Midbrain (tissue), 1 donor: ENCODE measurements at regions not wholly inside any gene's neighbourhood (a gene's known extent, or its start where the extent isn't known, plus 50 kb on each side); places are given as distances from the start of the nearest gene placed in this dataset.
"Not testable (repeated sequence)": the region's sequence is repeated elsewhere in the genome, so short reads cannot be mapped to it uniquely, and the experiment has no call there.

Experiments
- DNase-seq: peaks from one replicate; lab custom pipeline; 2025; lab: John Stamatoyannopoulos, UW

DNA sequence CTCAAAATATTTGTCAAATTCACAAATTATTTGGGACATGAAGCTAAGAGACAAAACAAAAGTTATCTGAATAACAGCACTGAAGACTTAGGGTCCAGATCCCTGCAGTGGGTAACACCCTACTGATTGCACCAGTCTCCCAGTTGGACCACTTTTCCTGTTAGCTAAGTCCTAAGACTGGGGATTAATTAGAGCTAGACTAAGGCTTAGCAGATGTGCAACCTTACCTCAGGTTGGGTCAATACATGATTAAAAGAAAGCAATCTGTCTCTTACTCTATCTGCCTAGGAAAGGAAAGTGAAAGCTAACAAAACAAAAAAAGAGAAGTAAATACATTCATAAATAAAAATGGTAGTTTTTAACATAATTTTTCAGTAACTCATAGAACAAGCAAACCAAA lies 737.2 kb upstream of the CHRM3 start:
- DNase-seq: no peak

DNA sequence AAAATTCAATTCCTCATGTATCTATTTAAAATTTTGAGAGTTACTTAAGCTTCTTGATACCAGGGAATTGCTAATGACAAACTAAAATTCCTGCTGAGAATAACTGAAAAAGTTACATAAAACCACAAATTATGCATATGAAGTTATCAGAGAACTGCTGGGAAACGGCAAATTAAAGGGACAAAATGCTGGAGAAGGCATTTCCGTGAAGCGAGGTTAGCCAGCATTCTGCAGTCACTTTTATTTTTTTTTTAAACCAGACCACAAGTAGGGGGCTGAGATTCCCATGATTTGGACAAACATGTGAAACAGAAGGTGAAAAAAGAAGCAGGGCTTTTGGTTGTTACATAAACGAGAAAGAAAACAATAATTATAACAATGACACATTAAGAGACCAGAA lies 737.6 kb upstream of the CHRM3 start:
- DNase-seq: no peak

DNA sequence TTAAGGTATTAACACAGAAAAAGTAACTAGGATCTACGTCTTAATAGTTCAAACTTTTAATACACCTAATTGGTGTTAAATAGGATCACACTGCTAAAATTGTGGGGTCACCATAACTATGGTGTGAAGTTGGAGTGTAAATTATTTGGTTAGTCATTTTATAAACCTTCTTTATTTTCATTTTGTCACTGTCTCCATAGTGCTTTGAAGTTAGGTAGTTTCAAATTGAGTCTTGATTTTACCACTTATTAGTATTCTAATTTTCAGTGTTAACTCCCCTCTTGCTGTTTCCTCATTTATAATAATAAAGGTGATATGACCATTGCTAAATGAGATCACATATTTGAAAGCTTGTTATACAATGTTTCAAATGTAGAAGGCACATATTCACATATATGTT lies 738.1 kb upstream of the CHRM3 start:
- no peak for DNase-seq

DNA sequence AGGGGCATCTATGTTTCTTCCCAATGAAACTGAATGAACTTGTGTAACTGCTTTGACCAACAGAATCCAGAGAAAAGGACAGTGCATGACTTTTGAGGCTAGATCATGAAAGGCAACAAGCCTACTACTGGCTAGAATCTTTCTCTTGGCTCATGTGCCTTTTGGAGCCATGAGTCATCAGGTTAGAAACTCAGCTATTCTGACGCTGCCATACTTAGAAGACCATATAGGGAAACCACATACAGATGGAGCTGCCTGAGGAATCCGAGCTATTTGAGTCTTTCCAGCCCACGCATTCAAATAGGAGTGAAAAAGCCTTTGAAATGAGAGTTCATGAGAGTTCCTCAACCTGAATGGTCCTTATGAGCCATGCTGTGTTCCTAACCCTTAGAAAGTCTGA lies 738.5 kb upstream of the CHRM3 start:
- DNase-seq: no peak

DNA sequence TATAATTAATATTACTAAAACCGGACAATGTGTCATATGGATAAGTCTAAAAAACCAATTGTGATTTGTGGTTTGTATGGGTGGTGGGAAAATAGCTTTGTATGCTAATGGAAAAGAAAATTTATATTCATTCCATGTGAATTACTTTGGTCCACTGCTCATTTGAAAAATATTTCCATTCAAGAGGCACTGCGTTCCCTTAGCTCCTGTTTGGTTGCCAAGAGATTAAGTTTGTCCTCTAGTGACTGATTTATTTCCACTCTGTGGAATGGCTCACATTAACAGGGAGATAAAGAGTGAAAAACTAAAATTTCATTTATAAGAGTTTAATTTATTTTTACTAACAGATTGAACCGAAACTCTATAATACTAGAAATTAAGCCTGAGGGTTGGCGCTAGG lies 744.1 kb upstream of the CHRM3 start:
- no peak for DNase-seq

DNA sequence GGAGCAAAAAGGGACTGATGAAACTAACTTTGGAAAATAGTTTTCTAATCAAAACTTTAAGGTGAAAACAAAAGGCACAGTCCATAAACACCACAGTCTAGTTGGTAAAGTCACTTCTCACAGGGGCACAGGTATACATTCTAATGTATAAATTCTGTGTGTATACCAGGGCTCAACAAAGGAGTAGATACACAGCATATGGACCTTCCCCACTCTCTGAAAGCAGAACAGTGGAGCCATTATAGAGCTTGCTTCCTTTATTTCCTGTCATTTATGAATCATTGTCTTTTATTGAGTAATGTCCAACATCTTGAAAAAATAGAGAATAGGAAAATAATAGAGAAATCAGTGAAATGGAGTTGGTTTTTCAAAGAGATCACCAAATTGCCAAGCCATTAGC lies 746.5 kb upstream of the CHRM3 start:
- DNase-seq: no peak

DNA sequence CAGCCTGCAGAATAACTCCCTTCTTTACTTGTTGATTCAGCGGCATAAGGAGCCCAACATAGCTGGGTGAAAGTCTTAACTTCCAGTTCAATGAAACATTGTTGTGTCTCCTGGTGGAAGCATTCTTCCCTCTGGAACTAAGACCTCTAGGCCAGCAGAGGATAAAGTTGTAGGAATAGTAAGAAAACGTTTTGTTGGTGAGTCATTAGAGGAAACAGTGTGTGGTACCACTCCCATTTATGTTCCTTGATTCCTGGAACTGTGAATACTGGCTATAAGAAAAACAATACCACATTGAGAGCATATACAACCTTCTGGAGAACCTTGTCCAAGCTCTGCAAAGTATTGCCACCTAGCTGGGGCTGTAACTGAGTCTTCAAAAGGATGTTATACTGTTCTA lies 737.4 kb upstream of the ZP4 start:
- DNase-seq: no peak

DNA sequence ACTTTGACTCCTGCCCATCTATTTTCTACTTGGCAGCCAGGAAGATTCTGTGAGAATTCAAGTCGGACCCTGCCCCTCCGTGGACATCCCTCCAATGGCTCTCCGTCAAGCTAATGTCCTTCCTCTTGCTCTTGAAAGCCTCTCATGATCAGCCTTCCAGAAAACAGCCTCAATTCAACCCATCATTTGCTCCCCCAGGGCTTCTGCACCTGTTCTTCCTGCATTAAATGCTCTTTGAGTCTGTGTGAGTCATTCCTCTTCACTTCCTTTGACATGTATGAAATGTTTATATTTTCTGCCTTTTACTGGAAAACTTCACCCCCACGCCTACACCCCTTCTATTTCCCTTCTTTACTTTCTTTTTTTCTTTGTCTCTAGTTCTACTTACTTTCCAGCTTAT lies 734.1 kb upstream of the ZP4 start:
- DNase-seq: no peak

DNA sequence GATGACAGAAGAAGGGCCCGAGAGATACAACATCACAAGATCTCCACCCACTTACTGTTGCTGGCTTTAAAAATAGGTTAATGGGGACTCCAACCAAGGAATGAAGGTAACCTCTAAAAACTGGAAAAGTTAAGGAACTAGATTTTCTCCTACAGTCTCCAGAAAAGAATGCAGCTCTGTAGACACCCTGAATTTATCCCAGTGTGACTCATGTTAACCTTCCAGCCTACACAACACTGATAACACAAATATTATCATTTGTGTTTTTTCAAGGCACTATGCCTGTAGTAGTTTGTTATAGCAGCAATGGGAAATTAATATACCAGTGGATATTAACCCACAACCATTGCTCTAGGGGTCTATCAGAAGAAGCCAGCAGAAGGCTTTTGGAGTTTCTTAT lies 730.7 kb upstream of the ZP4 start:
- DNase-seq: no peak

DNA sequence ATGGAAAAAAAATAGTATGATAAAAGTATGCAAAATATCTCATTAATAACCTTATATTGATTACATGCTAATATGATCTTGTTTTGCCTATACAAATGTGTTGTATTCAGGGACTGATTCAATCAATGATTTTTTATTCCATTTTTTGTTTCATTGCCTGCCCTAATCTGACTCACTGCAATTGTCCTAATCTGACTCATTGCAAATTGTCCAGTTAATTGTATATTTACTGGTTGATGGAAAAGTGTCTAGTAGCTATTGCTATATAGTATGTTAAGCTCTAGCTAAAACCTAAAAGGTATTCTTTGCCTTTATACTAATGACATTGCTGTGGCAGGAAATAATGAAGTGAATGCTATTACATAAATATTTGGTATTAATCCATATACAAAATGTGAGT lies 728.9 kb upstream of the ZP4 start:
- DNase-seq: no peak

DNA sequence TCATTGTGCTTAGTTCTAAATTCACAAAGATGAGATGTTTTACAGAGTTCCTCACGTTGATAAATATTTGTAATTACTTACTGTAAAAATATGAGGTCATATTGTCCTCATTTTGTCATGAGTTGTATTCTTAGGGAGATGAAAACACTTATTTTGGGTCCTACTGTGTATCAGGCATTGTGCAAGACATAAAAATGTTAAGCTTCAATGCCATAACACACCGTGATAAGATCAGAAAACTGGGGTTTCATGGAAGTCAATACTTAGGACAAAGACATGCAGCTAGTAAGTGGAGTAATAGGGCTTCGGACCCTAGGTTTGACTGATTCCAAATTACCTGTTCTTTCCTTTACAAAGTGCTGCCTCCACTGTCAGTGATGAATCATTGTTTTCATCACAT lies 720.7 kb upstream of the ZP4 start:
- DNase-seq: no peak

DNA sequence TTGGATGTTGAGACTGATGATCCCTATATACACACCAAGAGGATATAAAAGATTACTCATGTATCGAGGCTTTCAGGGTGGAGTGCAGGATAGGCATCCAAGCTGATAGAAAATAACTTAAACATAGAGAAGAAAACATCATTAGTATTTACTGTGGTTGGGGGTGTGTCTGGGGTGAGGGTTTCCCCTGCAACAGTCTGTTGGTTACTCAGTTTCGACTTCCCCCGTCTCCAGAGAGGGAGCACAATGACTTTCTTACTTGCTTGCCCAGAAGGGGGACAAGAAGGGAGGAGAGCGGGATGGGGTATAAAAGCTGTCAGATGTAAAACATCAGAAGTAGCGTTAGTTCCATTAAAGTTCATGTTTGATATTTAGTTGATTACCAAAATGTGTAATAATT lies 717.4 kb upstream of the ZP4 start:
- no peak for DNase-seq

DNA sequence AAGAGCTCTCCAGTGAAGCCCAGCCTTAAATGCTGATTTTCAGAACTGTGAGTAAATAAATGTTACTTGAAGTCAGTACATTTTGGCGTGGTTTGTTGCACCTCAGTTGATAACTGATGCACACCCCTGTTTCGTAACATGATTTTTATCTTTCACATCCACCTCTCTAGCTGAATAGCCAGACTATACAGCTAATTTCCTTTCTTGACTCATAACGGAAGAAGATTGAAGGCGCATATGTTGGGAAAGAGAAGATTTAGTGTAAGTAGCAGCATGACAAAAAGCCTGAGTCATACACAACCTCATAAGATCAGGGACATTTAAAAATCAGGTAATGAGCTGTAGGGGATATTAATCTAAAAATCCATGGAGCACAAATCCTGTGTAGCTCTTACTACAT lies 716.2 kb upstream of the ZP4 start:
- no peak for DNase-seq

DNA sequence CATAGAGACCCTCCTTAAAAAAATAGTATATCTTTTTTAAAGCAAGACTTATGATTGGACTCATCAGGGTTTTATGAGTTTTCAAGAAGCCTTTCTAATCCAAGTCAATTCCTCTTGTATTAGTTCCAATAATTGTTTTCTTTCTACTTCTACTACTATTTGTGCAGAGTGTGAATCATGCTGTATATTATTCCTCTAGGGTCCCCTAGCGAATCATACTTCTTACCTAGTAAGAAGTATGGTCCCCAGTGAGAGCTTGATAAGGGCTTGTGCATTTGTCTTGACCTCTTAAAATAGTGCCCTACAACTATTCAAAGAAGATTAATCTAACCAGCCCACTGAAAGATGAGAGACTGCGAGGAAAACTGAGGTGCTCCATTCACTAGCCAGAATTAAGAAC lies 715.7 kb upstream of the ZP4 start:
- no peak for DNase-seq

DNA sequence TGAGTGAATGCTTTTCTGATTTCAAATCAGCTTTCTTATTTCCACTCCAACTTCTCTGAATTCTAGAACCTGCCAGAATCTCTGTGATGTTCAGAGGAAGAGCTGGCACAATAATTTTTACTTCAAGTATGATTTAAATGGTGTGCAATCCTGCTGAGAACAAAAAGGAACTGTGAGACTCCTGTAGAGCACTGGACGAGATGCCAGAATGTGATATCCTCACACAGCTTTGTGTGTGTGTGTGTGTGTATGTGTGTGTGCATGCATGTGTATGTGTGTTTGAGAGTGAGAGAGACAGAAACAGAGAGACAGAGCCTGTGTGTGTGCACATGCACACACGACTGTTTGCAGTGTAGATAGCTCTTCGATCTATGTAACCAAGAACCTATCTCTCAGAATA lies 713.6 kb upstream of the ZP4 start:
- no peak for DNase-seq

DNA sequence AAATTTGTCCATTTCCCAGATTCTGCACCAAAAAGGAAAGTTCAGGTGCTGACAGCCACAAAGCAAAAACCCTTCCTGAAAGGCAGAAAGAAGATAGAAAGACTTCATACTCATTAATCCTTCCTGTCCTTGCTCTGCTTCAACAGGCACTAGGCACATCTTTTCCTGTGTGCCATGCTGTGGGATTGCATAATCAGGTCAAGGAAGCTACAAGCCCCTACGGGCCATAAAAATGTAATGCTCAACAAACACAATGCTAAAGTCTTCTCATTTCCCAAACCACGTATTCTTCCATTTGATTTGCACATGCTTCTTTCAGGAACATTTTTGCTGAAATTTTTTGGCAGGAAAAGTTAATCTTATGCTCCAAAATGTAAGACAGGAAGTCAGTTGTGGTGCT lies 710.9 kb upstream of the ZP4 start:
- not testable (repeated sequence) for DNase-seq

DNA sequence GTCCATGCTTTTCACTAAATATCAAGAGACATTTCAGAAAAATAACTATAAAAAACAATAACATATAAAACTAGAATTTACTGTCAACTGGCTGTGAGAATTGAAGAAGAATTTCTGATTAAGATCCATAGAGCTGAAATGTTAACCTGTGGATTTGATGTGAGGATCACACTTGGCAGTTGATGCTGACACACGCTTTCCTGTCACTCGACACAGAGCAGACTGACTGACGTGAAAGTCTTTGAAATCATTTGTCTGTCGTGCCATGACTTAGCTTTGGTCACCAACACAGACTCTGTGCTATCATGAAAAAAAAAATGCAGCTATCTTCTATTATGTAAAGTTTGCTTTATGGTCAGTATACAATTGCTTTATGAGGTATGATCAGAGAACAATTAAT lies 706.0 kb upstream of the ZP4 start:
- no peak for DNase-seq

DNA sequence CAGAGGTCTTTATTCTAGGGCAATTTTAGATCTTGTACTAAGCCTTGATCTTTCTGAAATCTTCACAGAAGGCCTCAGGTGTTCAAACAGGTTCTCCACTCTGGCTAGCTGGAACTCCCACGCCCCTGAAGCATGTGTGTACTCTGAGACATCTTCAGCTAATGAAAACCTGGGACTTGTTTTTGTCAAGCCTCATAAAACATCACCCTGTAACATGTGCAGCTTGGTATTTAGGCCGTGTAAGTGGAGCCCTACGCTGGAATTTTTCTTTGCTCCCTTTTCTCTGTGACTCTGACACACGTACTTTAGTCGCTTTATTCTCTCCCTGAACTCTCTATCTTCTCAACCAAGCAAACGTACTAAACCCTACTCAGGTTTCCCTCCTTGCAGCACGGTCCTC lies 701.9 kb upstream of the ZP4 start:
- no peak for DNase-seq

DNA sequence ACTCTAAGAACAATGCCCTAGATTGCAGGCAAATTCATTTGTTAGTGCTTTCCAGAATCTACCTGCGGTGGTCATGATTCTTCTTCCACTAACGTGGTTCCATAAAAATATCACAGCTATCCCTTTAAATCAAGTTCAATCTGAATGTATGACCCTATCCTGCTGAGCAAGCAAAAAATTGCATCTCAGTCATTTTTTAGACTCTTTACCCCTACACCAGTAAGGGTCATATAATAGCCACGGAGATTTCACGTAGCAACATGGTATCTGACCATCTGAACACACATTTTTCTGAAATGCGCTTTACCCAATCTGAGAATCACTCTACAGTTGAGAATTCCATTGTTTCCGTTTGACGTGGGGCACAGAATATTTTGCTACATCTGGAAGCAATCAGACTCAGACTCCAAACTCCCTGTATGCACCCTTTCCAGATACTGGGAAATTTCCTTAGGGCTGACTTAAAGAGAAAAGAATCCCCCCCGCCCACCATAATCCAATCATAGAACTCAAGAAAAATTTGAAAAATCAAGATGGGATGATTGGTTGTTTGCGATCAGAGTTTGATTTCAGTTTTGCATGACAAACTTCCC lies 699.2 kb upstream of the ZP4 start:
- DNase-seq: no peak

DNA sequence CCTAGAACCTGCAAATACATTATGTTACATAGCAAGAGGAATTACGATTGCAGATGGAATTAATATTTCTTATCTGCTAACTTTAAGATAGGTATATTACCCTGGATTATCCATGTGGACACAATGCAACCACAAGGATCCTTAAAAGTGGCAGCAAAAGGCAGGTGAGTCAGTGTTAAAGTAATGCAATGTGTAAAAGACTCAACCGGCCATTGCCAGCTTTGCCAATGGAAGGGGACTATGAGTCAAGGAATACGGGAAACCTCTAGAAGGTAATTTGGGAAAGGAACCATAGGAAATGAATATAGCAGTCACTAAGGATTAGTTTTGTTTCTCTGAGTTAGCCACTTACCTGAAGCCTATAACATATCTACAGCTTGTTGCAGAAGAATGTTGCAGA lies 692.1 kb upstream of the ZP4 start:
- DNase-seq: no peak

DNA sequence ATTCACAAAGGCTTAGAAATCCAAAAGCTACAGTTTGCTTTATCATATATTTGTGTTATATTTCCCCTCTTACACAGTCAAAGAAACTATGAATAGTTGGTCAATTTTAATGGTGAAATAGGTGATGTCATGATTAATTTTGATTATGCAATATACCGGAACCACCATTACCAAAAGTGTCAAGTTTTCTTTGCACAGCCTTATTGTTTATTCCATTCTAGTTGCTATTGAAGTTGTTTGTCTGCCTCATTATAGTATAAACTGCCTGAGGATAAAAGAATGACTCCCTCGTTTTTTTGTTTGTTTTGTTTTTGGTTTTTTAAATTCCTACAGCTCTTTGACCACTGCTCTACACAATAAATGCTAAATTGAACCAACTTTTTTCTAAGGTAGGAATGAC lies 690.6 kb upstream of the ZP4 start:
- DNase-seq: no peak

DNA sequence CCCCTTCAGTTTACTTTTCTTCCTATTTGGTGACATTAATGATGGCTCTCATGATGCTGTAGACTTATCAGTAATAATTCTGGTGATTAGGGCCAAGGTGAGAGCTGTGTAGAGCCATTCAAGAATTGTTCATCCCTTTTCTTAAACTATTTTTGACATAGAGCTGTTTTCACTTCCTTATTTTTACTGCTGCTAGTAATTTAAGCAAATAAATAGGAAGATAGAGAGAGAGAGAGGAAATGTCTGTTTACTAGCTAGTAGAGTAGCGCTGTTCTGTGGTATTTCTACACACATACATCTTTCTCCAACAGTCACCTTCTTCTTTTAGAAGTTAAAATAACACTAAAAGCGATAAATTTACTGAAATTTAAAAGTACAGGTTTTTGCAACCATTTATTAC lies 678.0 kb upstream of the ZP4 start:
- no peak for DNase-seq

DNA sequence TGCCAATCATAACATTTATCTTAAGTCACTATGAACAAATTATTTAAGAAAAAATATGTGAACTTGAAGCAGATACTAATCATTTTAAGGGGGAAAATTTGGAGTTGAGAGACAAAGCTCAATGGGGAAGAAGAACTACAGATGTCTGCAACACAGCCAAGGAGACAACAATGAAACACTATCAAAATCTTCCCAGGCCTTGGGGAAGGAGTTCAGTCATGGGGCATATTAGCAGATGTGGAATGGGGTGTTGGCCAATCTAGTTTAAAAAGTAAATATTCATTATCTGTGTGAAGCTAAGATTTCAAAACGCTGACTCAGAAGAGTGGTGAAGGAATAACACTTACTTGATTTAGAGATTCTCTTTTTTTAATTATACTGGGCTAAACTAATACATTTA lies 671.6 kb upstream of the ZP4 start:
- no peak for DNase-seq

DNA sequence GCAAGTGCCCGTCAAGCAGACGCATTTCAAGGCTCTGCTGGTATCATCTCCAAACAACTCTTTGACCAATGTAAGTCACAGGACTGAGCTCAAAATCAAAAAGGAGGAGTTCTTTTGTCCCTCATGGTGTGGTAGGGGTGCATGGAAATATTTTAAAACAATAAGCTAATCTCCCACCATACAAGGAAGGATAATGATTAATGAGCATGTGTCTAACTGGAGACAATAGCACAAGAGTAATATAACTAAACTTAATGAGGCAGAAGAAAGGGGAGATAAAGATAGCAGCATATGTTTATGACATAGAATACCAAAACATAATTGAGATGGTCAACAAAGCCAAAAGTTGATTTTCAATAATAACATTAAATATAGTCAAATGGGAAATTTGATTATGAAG lies 668.0 kb upstream of the ZP4 start:
- no peak for DNase-seq

DNA sequence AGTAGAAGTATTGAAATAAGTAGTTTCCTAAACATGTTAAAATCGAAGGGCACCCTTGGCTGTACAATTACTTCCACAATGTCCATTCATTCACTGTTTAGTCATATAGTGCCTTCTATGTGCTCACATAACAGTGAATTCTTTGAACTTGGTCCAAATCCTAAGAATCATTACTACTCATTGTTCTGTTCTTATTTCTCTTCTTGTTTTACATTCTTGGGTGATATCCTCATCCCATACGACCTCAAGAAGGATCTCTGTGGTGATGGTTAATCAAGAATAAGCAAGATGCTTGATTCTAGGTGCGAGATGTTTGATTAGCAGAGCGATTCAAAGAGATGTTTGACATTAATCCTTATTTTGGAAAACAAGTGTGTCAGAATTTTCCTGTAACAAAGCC lies 667.4 kb upstream of the ZP4 start:
- no peak for DNase-seq
